Fibroblast of the conjunctiva (primary cell): ENCODE measurements at regions not wholly inside any gene's neighbourhood (a gene's known extent, or its start where the extent isn't known, plus 50 kb on each side); places are given as distances from the start of the nearest gene placed in this dataset.

ENCODE experiments used
- DNase-seq: peaks from one replicate; pipeline ENCODE4 v3.0.0-alpha.2; 2010; ENCODE audit warnings: low read depth

DNA sequence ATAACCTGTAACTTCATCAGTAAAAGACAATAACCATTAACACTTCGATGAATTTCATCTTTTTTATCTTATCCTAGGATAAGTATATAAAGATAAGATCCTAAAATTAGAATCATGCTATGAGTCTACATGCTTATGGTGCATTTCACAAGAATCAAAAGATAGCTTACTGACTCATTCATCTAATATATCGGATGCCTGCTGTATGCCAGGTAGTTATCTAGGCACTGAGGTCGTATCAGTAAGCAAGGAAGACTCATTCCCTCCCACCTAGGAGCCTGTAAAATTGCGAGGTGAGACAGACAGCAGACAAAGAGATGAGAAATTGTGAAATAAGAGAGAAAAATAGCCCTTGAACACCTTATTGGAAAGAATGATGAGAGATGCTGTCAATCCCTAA lies 240.6 kb upstream of the ADAMTSL1 start:
- DNase-seq: no peak

DNA sequence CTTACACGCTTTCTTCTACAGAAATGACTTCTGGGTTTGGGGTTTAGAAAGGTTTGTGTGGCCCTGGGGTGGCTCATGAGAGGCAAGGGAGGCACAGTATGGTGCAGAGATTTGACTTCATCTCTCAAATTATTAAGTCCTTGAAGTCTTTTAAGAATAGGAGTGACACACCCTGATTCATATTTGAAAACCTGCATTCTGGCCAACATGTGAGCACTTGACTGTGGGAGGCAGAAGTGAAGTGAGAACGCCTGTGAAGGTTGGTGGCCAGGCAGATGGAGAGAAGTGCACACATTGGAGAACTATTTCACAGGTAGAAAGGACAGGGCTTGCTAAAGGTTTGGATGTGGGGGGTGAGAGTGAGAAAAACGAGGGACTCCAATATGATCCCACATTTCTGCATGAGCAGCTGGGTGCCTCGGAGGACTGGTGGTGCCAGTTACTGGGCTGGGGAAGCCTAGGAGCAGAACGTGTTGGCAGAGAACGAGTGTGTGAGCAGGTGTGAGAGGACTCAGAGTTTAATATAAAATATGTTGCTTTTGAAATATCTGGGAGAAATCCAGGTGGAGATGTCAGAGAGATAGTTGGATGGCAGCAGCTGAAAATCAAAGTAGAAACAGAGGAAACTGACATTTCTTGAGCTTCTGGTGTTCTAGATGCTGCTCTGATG lies 240.0 kb upstream of the ADAMTSL1 start:
- DNase-seq: no peak

DNA sequence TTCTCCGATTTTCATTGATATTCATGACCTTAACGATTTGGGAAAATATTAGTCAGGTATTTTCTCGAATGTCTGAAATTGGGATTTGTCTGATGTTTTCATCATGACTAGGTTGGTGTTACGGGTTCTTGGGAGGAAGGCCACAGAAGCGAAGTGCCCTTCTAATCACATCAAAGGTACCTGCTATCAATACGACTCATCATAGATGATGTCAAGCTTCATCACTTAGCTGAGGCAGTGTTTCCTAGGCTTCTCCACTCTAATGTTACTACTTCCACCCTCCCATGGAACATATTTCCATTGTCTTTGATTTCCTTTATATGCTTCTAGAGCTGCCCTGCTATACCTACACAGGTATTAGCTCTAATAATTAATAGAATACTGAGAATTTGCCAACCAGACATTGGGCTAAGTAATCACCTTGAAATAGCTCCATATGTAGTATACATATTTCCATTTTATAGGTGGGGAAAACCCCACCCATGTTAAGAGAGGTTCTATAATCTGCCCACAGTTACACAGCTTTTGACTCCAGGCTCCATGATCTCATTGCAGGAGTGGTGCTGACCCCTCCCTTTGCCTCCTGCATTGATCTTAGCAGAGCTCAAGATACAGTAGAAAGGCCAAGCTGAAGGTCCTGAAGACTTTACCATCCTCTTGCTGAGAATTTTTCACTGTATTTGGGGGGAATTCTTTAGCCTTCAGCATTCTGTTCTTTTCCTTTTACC lies 238.6 kb upstream of the ADAMTSL1 start:
- DNase-seq: no peak

DNA sequence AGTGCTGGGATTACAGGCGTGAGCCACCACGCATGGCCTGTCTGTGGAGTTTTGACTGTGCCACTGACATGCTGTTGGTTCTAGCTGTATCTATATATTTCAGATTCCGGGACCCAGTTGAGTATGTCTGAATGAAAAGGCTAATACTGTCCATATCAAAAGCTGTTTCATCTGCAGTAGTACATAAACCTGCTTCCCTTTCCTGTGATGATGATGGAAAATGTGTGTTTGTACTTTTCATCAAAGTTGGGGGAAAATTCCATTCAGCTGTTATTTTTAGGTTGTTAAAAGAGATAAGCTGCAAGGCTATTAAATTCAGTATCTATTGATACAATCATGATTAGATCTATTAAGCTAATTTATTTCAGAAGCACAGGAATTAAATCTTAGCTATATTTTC lies 237.6 kb upstream of the ADAMTSL1 start:
- DNase-seq: no peak

DNA sequence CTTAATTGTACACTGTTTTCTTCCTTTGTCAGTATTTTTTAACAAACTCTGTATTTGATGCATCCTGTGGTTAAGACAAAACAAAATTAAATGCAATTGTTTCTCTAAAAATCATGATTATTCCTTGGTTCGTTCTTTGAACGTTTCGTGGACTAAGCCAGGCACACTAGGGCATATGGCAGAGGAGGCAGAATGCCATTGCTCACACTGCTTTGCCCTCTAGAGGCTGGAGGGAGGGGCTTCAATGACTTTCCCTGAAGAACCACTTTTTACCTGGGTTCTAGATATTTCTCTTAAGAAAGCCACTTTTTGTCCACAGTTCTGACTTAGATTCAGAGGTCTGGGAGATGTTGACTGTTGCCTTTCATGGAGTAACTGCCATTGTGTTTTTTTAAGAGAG lies 236.2 kb upstream of the ADAMTSL1 start:
- DNase-seq: no peak

DNA sequence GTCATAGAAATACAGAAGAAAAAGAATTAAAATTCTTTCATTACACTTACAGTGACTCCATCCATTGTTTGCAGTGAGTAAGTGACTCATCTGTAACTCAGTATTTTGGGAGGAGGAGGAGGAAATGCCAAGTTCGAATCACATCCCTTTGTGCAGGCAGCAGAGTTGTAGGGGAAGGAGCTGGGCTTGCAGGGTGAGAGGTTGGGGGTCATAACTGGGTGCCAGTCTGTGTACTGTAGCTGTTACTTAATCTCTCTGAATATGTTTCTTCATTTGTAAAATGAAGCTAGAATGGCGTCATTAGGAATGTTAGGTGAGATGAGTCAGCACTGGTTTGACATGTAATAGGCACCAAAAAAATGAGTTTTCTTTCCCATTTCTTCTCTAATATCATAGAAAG lies 235.7 kb upstream of the ADAMTSL1 start:
- DNase-seq: peak; percentile 46

DNA sequence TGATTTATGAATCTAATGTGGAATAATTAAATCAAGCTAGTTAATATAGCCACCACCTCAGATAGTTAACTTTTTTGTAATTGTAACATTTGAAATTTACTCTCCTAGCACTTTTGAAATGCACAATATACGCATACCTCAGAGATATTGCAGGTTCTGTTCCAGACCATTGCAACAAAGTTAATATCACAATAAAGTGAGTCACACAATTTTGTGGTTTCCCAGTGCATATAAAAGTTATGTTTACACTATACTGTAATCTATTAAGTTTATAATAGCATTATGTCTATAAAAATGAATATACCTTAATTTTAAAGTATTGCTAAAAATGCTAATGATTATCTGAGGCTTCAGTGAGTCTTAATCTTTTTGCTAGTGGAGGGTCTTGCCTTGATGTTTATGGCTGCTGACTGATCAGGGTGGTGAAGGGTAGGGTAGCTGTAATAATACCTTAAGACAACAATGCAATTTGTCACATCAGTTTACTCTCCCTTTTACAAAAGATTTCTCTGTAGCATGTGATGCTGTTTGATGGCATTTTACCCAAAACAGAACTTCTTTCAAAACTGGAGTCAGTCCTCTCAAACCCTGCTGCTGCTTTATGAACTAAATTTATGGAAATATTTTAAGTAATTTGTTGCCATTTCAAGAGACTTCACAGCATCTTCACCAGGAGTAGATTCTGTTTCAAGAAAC lies 235.1 kb upstream of the ADAMTSL1 start:
- no peak for DNase-seq

DNA sequence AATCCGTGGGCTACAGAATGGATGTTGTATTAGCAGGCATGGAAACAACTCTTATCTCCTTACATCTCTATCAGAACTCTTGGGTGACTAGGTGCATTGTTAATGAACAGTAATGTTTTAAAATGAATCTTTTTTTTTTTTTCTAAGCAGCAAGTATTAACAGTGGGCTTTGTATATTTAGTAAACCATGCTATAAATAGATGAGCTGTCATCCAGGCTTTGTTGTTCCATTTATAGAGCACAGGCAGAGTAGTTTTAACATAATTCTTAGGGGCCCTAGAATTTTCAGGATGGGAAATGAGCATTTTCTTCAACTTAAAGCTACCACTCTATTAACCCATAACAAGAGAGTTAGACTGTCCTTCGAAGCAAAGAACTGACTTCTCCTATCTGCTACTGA lies 233.7 kb upstream of the ADAMTSL1 start:
- DNase-seq: no peak

DNA sequence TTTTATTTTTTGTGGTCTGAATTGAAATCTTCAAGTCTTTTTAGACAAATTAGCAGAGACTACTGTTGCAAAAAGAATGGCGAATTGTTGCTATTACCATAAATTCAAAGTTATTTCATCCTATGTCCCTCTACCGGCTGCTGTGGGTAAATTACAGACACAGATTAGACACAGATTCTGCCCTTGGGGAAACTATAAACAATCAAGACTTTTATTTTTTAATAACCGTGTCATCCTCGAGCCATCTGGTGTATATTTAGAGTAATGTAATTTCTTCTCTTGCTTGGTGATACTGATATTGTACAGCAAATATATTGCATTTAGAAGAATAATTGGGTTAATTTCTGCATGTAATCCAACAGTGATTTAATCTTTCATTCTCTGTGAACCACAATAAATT lies 228.0 kb upstream of the ADAMTSL1 start:
- no peak for DNase-seq

DNA sequence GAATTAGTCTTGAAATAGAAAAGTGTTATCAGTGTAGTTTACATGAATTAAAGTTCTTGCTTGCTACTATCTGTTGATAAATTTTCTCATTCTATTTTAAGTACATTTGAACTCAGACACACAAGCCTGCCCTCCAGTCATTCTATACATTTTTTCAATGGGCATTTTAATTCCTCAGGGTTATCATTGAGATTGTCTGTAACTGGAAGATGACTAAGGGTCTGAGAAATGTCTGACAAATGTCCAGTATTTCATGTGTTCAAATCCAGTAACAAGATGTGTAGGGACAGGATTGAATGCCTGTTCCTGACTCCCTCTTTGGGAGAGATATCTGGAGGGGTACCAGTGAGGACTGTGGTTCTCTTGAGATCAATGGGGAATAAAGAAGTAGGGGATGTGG lies 223.9 kb upstream of the ADAMTSL1 start:
- no peak for DNase-seq

DNA sequence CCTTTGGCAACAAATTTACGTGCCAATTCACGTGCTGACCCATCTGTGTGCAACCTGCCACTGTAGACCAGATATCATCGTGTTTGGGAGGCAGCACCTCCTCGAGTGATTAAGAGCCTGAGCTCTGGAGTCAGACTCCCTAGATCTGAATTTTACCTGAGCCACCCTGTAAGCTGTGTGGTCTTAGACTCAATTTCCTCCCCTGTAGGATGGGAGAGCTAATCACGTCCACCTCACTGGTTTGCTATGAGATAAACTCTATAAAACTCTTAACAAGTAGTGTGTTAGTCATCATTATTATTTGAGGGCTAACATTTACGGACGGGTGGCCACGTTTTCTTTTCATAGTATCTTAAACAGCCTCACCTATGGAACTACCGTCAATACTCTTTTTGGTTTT lies 220.0 kb upstream of the ADAMTSL1 start:
- DNase-seq: no peak

DNA sequence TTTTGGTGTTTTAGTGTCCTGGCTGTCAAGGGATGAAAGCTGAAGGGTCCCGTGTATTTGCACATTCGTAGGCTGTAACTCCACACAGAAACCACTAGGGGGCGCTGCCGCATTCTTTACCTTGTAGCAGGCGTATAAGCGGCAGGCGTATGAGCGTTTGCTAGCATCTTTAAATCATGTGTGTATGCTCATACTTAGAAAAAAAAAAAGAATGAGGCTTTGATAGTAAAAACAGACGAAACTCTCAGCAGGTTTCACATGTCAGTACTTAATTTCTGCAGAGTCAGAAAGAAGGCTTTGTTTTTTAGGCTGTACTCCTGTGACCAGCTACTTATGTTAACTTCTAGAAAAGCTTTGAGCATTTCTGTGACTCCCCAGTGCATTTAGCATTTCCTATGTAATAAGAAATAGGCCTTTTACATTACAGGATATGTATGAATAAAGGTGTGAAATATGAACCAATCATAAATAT lies 218.8 kb upstream of the ADAMTSL1 start:
- DNase-seq: peak; percentile 87

DNA sequence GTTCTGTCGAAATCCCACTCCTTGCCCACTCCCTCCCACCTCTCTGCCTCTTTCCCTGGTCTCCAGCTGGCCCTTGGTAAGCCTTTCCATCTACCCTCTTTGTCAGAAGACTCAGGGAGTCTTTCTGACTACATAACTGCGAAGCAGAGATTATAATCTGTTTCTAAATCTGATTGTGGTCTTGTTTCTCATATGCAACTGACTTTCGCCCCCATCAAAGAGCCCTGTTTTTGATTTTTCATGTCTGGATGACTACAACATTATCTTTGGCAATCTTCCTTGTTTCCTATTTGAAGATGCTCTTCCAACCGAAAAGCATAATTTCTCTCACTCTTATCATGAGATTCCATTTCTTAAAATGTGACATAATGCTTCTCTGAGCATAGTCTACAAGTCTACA lies 218.2 kb upstream of the ADAMTSL1 start:
- no peak for DNase-seq

DNA sequence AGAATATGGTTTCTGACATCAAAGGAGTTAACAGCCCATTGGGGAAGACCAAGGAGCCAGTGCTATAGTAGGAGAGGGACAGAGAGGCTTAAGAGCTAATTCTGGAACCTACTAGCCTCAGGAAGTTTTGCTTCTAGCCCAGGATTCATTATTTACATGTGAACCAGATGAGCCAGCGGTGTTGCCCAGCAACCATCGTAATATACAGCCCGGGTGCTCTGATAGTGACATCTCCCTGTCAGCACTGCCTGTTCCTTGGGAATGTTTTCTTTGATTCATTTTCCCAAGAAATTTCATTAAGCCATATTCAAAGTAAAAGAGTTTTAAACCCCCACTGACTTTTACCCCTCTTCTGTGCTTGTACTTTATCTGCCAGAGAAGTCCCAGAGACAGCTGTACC lies 217.4 kb upstream of the ADAMTSL1 start:
- DNase-seq: peak; percentile 36

DNA sequence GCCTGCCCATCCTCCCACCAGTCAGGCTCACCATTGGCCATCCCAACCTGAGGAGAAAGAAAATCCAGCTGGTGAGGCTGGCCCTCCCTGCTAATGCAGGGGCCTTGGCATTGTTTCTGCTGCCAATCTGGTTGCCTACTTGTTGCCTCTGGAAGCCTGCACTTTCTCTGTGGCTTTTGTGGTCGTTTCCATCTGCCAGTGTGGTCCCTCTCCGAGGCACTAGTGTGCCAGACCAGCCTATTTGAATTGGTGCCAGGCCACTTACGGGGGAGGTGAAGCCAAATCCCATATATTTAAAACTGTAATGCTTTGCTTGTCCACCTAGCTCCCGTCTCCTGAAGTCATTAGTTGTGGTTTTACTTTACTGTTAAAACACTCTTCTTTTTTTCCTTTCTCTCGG lies 213.4 kb upstream of the ADAMTSL1 start:
- no peak for DNase-seq

DNA sequence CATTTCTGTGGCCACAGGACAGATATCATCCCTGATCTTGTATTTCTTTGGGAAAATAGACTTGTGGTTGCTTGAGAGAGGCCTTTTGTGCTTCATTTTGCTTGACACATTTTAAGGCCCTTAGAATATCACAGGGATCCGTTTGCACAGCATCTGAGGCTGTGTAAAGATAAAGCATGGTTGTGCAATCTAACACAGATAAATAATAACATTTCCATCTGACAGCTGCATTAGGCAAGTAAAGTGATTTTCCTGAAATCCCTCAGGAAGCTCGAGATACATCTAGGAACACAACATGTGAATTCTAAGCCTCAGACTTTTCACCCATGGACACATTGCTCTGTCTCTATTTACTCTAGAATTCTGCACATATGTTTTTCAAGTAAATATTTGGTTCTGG lies 212.8 kb upstream of the ADAMTSL1 start:
- no peak for DNase-seq

DNA sequence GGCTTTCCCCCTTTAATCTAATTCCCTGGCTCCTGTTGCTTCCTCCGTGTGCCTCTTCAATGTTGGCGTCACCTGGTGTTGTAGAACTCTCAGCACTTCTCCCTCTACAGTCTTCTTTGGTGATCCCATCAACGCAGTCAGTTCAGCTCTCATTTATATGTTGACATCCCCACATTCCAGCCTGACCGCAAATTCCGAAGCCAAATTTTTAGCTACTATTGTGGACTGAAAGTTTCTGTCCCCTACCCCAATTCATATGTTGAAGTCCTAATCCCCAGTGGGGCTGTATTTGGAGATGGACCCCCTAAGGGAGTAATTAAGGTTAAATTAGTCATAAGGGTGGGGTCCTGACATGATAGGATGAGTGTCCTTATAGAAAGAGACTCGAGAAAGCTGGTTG lies 210.6 kb upstream of the ADAMTSL1 start:
- no peak for DNase-seq

DNA sequence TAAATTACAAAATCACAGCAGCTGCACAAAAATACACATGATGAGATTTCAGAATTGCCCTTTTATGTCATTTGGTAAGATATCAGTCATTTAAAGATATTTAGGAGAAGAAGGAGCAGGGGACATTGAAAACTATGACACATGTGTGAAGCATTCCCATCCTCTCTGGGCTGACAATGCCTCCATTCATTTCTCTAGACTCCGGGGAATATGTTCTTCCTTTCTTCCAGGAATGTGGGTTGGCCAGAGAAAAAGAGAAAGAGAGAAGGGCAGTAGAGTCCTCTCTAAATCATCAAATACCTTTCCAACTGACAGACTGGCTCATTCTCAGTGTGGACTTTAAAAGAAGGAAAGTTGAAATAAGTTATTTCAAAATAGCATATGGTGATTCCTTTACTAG lies 205.6 kb upstream of the ADAMTSL1 start:
- DNase-seq: no peak

DNA sequence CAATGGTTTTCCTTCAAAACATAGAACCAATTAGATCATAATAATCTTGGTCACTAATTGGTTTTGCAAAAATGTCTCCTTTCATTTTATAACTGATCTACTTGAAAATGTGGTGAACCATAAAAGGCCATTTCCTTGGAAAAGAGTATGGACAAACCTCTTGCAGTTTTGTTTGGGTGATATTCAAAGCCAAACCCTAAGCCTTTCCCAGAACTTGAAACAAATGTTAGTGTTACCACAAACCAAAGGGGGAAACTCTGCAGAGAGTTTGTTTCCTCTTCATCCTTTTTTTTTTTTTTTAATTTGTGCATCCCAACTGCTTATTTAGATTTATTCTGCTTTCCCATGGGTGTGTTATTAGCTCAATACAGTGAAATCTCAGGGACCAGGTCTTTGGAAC lies 204.4 kb upstream of the ADAMTSL1 start:
- DNase-seq: no peak

DNA sequence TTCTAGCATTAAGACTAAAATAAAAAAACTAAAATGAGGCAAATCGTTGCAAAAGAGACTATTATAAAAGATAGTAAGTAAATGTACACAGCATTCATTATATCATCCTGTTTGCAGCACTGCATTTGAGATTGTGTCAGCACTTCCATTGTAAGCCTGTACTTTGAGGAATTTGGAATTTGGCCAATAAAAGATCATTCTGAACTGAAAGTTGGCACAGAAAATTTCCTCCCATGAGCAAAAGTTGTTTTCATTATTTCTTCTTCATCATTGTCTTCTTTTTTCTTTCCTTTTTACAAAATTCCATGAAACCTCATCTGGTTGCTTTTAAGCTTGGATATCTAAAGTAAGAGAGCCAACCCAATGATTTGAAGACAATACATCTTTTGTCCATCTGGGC lies 199.3 kb upstream of the ADAMTSL1 start:
- peak; percentile 28 for DNase-seq

DNA sequence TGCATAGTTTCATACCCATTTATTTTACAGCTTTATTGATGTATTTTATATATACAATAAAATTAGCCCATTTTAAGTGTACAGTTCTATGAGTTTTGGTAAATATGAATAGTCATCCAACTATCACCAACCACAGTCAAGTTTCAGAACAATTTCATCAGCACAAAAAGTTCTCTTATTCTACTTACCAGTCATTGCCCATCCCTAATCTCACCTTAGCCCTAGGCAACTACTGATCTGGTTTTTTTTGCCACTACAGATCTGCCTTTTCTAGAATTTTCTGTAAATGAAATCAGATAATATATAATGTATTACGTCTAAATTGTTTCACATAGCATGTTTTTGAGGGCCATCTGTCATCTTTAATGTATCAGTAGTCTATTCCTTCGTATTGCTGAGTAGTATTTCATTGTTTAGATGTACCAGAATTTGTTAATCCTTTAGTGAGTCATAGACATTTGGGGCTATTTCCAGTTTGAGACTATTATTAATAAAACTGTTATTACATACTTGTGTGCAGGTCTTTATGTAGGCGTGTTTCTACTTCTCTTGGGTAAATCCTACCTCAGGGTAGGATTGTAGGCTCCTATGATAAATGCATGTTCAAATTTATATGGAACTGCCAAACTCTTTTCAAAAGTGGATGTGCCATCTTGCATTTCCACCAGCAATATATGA lies 198.5 kb upstream of the ADAMTSL1 start:
- no peak for DNase-seq

DNA sequence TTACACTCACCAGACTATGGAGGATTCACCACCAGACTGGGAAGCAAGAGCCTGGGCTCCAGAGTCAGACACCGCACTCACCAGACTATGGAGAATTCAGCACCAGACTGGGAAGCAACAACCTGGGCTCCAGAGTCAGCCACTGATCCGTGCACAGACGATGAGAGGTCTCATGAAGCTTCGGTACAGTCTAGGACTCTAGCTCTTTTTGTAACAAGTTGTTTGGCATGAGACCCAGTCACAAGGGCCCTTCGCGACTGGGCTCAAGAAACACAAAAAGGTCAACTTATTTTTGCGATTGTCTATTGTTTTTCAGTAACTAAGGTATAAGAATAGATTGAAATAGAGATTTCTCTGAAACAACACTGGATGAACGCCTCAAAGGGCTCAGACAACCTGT lies 192.7 kb upstream of the ADAMTSL1 start:
- no peak for DNase-seq

DNA sequence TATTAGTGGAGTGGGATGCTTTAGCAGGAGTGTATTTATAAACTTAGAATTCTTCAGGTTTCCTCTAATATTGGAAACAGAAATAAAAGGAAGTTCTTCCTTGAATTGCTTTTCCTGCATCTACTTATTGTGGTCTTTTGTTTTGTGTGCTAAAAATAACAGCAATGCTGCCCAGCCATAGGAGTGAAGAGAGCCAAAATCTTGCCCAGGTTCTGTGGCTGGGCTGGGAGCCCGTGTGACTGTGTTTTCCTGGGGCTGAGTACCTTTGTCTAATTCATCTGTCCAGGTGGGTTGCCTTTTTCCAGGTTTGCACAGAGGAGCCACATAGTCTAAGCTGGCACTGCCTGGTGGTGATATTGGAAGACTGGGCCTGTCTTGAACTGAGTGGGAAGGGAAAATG lies 179.7 kb upstream of the ADAMTSL1 start:
- DNase-seq: no peak
